Fibroblast of pulmonary artery (primary cell): ENCODE measurements at regions not wholly inside any gene's neighbourhood (a gene's known extent, or its start where the extent isn't known, plus 50 kb on each side); places are given as distances from the start of the nearest gene placed in this dataset.

Experiments used
- DNase-seq: peaks from one replicate; pipeline ENCODE4 v3.0.0-alpha.2; 2010; ENCODE audit warnings: low read depth
- H3K4me3 ChIP-seq: replicated peaks from 2 replicates; pipeline ENCODE4 v1.5.1; 2011; ENCODE audit warnings: low read depth, mild to moderate bottlenecking, control low read depth, low read length, moderate library complexity
- CTCF ChIP-seq: IDR thresholded peaks from 2 replicates; pipeline ENCODE4 v1.5.1; 2011; ENCODE audit warnings: mild to moderate bottlenecking, control low read depth, low read length, inconsistent platforms; ENCODE audit errors: missing control alignments

- no peak overlapping the region for H3K4me3 ChIP-seq
- no peak for DNase-seq
- no peak for TF ChIP-seq CTCF
These were observed 629.5 kb downstream of the LMO4 start for GRCh38 chr1:87958201-87958600.

- no peak for TF ChIP-seq CTCF
These were observed 630.0 kb downstream of the LMO4 start for GRCh38 chr1:87958716-87959115.

GRCh38 chr1:87959236-87959635, 630.6 kb downstream of the LMO4 start:
- no peak overlapping the region for H3K4me3 ChIP-seq
- TF ChIP-seq CTCF, result no peak
- DNase-seq, result no peak

More at GRCh38 chr1:87958716-87959115, 630.0 kb downstream of the LMO4 start:
- no peak overlapping the region for H3K4me3 ChIP-seq
- no peak for DNase-seq

GRCh38 chr1:87961992-87962391, 633.3 kb downstream of the LMO4 start:
- H3K4me3 ChIP-seq, result no peak overlapping the region
- no peak for TF ChIP-seq CTCF
- peak; percentile 53 for DNase-seq

- H3K4me3 ChIP-seq, result no peak overlapping the region
- TF ChIP-seq CTCF, result no peak
- DNase-seq, result peak; percentile 38
These were observed 634.9 kb downstream of the LMO4 start for GRCh38 chr1:87963556-87963955.

GRCh38 chr1:87965193-87965592, 636.5 kb downstream of the LMO4 start:
- no peak for DNase-seq
- TF ChIP-seq CTCF, result no peak

GRCh38 chr1:87968197-87968955, 639.7 kb downstream of the LMO4 start:
- TF ChIP-seq CTCF, result no peak
- peak; percentile 89 for DNase-seq
- no peak overlapping the region for H3K4me3 ChIP-seq

More at GRCh38 chr1:87965193-87965592, 636.5 kb downstream of the LMO4 start:
- no peak overlapping the region for H3K4me3 ChIP-seq
